Urinary bladder (tissue), 3 donors: ENCODE measurements at regions not wholly inside any gene's neighbourhood (a gene's known extent, or its start where the extent isn't known, plus 50 kb on each side); places are given as distances from the start of the nearest gene placed in this dataset.

Source experiments
- DNase-seq: peaks from one replicate; pipeline ENCODE4 v3.0.0-alpha.2; 2015; ENCODE audit errors: extremely low spot score
- H3K27ac ChIP-seq: one replicate; pipeline ENCODE4 v1.5.1; 2013; ENCODE audit warnings: low read depth, mild to moderate bottlenecking, moderate library complexity
- H3K36me3 ChIP-seq: one replicate; pipeline ENCODE4 v1.6.1; 2013; ENCODE audit warnings: mild to moderate bottlenecking, moderate library complexity; ENCODE audit not compliant: insufficient read depth
- H3K4me1 ChIP-seq: one replicate; pipeline ENCODE4 v1.6.1; 2013; ENCODE audit warnings: mild to moderate bottlenecking, moderate library complexity; ENCODE audit not compliant: insufficient read depth
- H3K4me3 ChIP-seq: one replicate; pipeline ENCODE4 v1.5.1; 2013; ENCODE audit warnings: low read depth, low read length
- WGBS: extraction: QIAGEN DNeasy Blood & Tissue Kit; methylation state at CpG from one replicate; pipeline ENCODE4 v1.1.7; 2013; 5-methylcytosine and 5-hydroxymethylcytosine counted together
- donor health status: healthy with polysubstance abuse.
- donor health status: healthy.

DNA sequence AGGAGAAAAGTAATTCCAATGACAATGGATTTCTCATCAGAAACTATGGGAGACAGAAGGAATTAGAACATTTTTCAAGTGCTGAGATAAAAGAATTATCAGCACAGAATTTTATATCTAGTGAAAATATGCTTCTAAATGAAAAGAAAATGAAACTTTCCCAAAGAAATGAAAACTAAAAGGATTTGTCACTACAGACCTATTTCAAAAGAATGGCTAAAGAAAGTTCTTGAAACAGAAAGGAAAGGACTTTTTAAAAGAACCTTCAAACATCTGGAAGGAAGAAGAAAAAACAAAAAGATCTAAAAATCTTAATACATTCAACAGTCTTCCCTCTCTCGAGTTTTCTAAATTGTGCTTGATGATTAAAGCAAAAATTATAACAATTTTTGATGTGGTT lies 255.4 kb downstream of the FAM76B start:
- H3K27ac ChIP-seq = no peak overlapping the region
- no peak overlapping the region for H3K4me3 ChIP-seq
- DNase-seq = no peak
- H3K36me3 ChIP-seq = no peaks in the 10 kb centered on the region
- 90% methylated on average over 1 of the region's 1 CpG for WGBS
- H3K4me1 ChIP-seq = no peaks in the 10 kb centered on the region

DNA sequence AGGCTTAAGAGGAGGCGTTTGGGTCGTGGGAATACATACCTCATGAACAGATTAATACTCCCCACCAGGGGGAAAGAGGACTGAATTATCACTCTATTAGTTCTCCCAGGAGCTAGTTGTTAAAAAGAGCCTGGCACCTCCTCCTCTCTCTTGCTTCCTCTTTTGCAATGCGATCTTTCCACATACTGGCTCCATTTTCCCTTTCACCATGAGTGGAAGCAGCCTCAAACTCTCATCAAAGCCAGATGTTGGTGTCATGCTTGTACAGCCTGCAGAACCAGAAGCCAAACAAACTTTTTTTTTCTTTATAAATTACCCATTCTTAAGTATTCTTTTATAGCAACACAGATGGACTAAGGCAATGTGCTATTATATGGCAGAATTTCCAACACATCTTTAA lies 258.5 kb downstream of the FAM76B start:
- Histone ChIP-seq H3K36me3 (no peaks in the 10 kb centered on the region), H3K4me3 (no peak overlapping the region), H3K4me1 (no peaks in the 10 kb centered on the region), H3K27ac (no peak overlapping the region)
- no peak for DNase-seq
- 82% methylated on average over 3 of the region's 3 CpGs for WGBS

DNA sequence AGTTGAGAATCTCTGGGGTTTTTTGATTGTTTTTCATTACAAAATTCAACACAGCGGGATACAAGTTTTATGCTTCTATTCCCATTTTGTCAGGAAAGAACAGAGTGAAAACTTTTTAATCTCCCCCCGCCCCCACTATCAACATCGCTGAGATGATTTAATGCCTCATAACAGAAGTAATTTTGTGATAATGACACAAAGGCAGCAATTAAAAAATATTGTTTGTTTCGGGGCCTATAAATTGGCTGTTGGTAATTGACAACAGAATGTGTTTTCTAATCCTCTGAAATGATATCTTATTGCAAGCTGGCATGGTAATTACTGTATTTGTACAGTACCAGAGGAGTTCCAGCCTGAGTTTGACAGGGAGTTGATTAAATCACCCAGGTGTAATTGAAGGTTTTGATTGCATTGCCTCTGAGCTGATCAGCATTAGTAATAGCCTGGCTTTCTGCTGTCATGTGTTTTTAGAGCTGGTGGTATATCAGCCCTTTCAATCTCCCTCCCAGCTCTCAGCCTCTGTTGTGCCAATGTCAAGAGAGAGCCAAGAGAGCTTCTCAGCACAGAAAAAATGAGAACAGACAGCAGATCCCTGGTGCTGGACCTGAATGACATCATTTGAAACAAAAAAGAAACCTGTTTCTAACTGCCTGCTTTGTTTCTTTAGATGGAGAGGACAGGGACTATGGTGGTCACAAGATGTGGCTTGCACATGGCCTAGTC lies 265.1 kb downstream of the FAM76B start:
- H3K4me1 ChIP-seq = no peaks in the 10 kb centered on the region
- no peak overlapping the region for H3K27ac ChIP-seq
- 64% methylated on average over 4 of the region's 4 CpGs for WGBS
- no peak overlapping the region for H3K4me3 ChIP-seq
- no peaks in the 10 kb centered on the region for H3K36me3 ChIP-seq
- peak; percentile 50 for DNase-seq

DNA sequence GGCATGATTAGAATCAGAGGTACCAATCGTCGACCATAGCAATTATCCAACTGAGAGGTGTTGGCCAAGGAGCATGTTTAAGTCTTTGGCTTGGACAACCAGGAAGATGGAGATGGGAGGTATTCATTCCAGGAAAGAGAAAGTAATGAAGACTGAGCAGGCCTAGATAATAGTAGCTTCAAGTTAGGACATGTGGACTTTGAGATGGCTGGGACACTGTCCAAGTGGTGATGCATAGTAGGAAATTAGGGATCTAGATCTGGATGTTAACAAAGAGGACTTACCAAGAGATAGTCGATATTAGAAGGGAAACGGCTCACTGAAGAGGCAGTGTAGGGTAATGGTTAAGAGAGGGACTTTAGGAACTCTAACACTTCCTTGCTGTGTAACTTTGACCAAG lies 266.7 kb downstream of the FAM76B start:
- WGBS = 59% methylated on average over 4 of the region's 4 CpGs

DNA sequence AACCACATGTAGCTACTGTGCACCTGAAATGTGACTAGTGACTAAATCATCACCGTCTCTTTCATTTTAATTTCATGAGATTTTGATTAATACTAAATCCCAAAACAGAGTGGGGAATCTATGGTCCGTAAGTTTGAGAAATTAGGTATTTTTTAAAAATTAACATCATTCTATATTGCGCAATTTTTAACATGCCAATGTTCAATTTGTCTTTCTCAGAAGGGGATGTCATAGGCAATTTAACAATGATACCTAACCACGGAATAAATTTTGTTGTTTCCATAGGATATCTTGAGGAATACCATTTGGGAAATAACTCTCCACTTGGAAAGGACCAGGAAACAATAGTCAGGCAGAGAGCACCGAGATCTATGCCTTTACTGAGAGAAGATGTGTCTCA lies 267.7 kb downstream of the FAM76B start:
- no peak for DNase-seq
- H3K4me3 ChIP-seq = no peak overlapping the region
- H3K27ac ChIP-seq = no peak overlapping the region
- 96% methylated on average over 5 of the region's 5 CpGs for WGBS
- H3K4me1 ChIP-seq = no peaks in the 10 kb centered on the region
- H3K36me3 ChIP-seq = no peaks in the 10 kb centered on the region

More for the DNA sequence above, 266.7 kb downstream of the FAM76B start:
- Histone ChIP-seq H3K27ac (no peak overlapping the region), H3K4me3 (no peak overlapping the region), H3K4me1 (no peaks in the 10 kb centered on the region), H3K36me3 (no peaks in the 10 kb centered on the region)
- no peak for DNase-seq

DNA sequence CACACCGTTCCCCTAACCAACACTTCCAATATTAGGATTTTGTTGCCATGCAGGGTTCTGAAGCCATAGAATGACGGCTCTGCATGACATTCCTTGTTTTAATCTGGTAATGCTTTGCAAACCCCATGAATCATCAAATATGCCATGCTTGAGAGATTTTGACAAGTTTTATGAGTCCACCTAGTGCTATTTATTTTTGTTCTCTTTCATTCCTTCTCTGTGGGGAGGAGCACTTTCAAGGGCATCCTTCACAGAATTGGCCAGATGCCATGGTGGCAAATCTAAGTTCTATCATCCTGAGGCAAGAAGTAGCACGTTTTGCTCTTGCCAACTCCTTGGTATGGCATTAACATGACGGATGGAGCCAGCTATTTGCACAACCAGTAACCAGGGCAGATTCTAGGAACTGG lies 268.4 kb downstream of the FAM76B start:
- no peak for DNase-seq
- no peak overlapping the region for H3K27ac ChIP-seq
- no peaks in the 10 kb centered on the region for H3K36me3 ChIP-seq
- no peak overlapping the region for H3K4me3 ChIP-seq
- H3K4me1 ChIP-seq = no peaks in the 10 kb centered on the region
- WGBS = 71% methylated on average over 4 of the region's 4 CpGs

DNA sequence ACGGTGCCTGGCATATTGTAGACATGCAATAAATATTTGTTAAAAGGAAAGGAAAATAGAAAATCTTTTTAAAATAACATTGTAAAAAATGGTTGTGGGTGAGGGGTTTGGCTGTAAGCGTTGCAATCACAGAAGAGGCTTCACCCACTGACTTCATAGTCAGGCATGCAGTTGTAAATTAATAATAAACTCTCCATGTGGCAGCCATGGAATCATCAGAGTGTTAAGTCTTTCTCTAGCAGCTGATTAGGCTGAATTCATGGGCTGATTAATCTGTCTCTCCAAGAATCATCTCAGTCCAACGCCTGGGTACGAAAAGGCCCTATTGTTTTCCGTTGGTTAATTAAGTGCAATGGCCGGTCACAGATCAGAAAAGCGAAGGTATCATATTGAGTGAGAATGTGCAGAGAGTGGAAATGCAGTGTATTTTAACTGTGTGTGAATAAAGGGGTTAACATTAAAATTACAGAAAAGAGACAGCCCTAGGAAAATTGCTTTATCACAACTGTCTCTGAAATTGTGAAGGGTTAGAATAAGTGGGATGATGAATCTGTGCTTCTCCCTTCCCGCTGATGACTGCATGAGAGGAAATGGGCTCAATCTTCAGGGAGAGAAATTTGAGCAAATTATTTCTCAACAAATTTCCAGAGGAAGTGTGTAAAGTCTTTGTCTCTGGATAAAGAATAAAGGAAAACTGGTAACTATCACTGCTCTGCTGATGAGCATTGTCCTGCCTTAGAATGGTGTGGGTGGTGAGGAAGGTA lies 269.0 kb downstream of the FAM76B start:
- H3K4me1 ChIP-seq = no peaks in the 10 kb centered on the region
- WGBS = 92% methylated on average over 8 of the region's 8 CpGs
- H3K4me3 ChIP-seq = no peak overlapping the region
- H3K27ac ChIP-seq = no peak overlapping the region
- DNase-seq = no peak
- no peaks in the 10 kb centered on the region for H3K36me3 ChIP-seq

DNA sequence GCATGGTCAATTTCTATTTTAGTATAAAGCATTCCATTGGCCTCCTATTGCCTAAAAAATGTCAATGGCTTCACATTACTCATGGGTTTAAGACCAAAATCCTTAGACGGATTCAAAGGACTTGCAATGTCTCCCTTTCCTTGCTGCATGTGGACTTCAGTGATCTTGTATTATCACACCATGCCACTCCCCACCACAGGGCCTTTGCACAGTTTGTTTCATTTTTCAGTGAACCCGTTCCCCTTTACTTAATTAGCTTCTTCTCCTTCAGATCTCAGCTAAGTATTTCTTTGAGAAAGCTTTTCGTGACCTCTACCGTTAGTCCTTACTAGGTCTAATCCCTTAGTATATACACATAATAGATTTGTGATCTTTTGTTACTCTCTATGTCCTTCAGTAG lies 269.7 kb downstream of the FAM76B start:
- Histone ChIP-seq H3K4me3 (no peak overlapping the region), H3K4me1 (no peaks in the 10 kb centered on the region), H3K36me3 (no peaks in the 10 kb centered on the region), H3K27ac (no peak overlapping the region)
- no peak for DNase-seq
- 94% methylated on average over 4 of the region's 4 CpGs for WGBS

DNA sequence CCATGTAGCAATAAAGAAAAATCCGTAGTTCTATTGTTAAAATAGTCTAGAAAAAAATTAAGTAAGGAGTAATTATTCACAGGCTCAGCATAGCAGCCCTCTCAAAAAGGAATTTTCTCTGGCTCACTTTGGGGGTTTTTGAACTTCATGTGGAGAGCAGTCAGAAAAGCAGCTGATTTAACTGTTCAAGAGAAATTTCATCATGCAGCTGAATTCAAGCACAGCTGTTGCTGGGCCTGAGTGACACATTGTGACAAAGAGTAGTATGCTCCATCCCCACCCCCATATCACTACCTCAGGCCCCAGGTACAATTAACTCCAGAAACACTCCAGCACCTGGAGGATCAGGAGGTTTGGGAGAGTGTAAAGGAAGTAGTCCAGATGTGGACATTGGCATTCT lies 272.1 kb downstream of the FAM76B start:
- no peak overlapping the region for H3K4me3 ChIP-seq
- DNase-seq = no peak
- WGBS = 74% methylated on average over 1 of the region's 1 CpG
- no peaks in the 10 kb centered on the region for H3K4me1 ChIP-seq
- no peak overlapping the region for H3K27ac ChIP-seq
- H3K36me3 ChIP-seq = no peaks in the 10 kb centered on the region

DNA sequence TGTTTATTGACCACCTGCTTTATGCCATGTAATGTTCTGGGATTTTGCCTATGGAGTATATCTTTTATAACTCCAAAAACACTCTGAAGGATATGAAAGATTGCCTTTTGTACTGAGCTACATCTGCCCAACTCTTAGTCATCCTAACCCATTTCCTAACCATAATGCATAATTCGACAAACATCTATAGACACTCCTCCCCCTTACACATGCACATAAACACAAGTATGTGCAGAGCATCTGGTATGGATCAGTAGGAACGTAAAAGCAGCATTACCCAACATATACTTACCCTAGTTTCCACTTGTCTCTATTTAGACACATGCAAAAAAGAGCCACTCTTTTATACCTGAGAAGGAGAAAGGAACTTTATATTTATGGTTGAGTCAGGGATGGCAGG lies 272.8 kb downstream of the FAM76B start:
- Histone ChIP-seq H3K36me3 (no peaks in the 10 kb centered on the region), H3K27ac (no peak overlapping the region), H3K4me1 (no peaks in the 10 kb centered on the region), H3K4me3 (no peak overlapping the region)
- 67% methylated on average over 2 of the region's 2 CpGs for WGBS
- no peak for DNase-seq

DNA sequence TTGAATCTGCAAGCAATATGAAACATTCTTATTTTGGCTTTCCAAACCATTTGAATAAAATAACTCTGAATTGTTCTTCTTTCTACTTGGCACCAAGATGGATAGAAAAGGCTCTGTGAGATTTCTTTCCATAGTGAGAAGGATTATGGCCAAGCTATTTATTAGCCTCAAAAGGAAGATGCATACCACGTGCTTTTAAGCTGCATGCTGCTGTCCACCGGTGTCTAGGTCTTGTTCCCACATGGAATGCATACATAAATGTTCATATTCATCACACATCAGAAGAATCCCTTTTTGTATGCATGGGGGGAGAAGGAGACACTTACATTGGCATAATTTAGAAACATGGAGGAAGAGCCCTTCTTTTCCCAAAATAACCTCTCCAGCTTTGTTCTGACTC lies 273.4 kb downstream of the FAM76B start:
- Histone ChIP-seq H3K27ac (no peak overlapping the region), H3K36me3 (no peaks in the 10 kb centered on the region), H3K4me1 (no peaks in the 10 kb centered on the region), H3K4me3 (no peak overlapping the region)
- no peak for DNase-seq
- 59% methylated on average over 2 of the region's 2 CpGs for WGBS

DNA sequence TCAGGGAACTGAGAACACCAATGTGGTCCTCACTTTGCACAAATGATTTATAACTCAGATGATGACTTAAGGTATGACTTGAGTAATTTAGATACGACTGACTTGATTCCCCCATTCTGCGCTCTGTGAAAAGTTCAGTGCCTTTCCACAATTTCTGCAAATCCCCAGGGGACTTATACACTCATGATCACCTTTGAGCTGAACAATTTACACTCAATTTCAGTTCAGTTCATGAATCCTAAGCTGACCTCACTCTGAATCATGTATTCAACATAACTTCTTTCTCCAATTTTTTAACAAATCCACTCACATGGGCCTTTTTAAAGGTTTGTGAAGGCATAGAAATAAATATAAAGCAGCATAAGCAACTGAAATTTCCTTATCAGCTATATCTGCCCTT lies 274.2 kb downstream of the FAM76B start:
- Histone ChIP-seq H3K27ac (no peak overlapping the region), H3K36me3 (no peaks in the 10 kb centered on the region), H3K4me3 (no peak overlapping the region), H3K4me1 (no peaks in the 10 kb centered on the region)
- WGBS = 89% methylated on average over 2 of the region's 2 CpGs
- no peak for DNase-seq

DNA sequence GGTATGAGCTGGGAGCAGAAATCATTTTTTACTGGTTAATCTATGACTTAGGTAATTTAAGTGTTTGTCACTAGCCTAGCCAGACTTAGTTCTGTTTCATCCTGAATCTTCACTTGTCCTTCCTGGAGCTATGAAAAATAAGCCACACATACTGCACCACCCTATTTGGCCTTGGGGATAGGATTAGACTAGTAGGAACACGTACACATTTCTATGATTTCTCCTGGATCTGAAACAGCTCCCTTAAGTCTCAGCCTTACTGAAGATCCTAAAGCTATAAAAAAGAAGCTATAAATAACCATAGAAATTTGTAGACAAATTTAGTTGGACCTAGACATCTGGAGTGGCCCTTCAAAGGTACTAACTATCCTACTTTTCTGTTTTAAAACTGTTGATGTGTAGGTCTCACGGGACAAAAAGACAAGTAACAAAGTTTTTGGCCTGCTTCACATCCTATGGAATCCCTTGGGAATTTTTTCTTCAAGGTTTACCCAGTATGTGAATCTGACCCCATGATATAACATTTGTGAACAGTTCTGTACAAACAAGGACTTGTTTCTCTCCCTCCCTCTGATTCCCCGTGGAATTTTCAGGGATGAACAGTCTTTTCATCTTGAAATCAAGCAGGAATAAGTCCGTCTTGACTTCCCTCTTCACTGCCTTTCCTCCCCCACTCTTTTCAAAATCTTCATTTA lies 275.0 kb downstream of the FAM76B start:
- H3K4me1 ChIP-seq = no peaks in the 10 kb centered on the region
- H3K4me3 ChIP-seq = no peak overlapping the region
- no peak overlapping the region for H3K27ac ChIP-seq
- 59% methylated on average over 4 of the region's 4 CpGs for WGBS
- DNase-seq = no peak
- H3K36me3 ChIP-seq = no peaks in the 10 kb centered on the region

DNA sequence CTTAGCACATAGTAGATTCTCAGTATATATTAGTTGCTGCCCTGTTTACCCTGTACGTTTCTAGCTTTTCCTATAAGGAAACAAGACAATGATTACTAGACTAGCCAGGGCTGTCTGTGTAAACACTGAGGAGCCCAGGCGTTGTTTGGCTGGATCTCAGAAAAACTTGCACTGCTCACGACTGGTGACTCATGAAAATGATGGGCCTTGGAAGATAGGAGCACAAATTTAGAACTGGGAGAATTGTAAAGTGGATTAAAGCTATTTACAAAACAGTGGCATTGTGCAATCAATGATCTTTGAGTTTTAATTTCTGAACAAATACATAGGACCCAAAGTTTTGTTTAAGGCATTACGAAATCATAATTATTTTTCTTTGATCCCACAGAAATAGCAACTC lies 276.9 kb downstream of the FAM76B start:
- Histone ChIP-seq H3K4me3 (no peak overlapping the region), H3K27ac (no peak overlapping the region)
- 19% methylated on average over 4 of the region's 4 CpGs for whole genome bisulfite sequencing

More for the DNA sequence above, 276.9 kb downstream of the FAM76B start:
- DNase-seq = no peak
- Histone ChIP-seq H3K36me3 (no peaks in the 10 kb centered on the region), H3K4me1 (peaks cover 1% of the 10 kb centered on the region)
